Keratinocyte (primary cell): ENCODE measurements at regions not wholly inside any gene's neighbourhood (a gene's known extent, or its start where the extent isn't known, plus 50 kb on each side); places are given as distances from the start of the nearest gene placed in this dataset.

Experiments
- CTCF ChIP-seq, 3 experiments: IDR thresholded peaks in 1 of 3; conservative IDR thresholded peaks in 1 of 3; optimal IDR thresholded peaks in 1 of 3; 2 replicates in 2 of 3; 3 replicates in 1 of 3; pipeline versions ENCODE3 to v1.5.1; 2011; ENCODE audit warnings: low read length in 3 of 3, mild to moderate bottlenecking in 3 of 3, moderate library complexity in 2 of 3, control low read depth in 1 of 3, inconsistent platforms in 1 of 3; ENCODE audit not compliant: insufficient read depth in 2 of 3; ENCODE audit errors: extremely low read depth in 1 of 3
- EZH2 ChIP-seq: IDR thresholded peaks from one replicate; pipeline ENCODE4 v1.6.1; 2012; ENCODE audit warnings: inconsistent platforms, mild to moderate bottlenecking, low read length, moderate library complexity

- TF ChIP-seq CTCF (optimal IDR thresholded peaks at IDR 0.05 in 1 of 3, IDR thresholded peaks at IDR 0.05 in 1 of 3, conservative IDR thresholded peaks at IDR 0.05 in 1 of 3; ENCODE audit: extremely low read depth in 1 of 3, insufficient read depth in 2 of 3, low read length in 3 of 3) (no peak), EZH2 (no peak)
These were observed 52.3 kb upstream of the CCND2 start for GRCh38 chr12:4221258-4221620.
